ENCODE measurements at regions not wholly inside any gene's neighbourhood (a gene's known extent, or its start where the extent isn't known, plus 50 kb on each side); places are given as distances from the start of the nearest gene placed in this dataset.

- no peaks in the 10 kb centered on the region for H3K36me3 ChIP-seq (ENCODE audit: control insufficient read depth in 2 of 2, insufficient read depth in 2 of 2, low read length in 1 of 2)
- H3K4me3 ChIP-seq, result no peak overlapping the region
- RAD21 ChIA-PET (ENCODE audit: unreplicated experiment), result no interaction called here
- no peak for ATAC-seq
- H3K27ac ChIP-seq (ENCODE audit: control insufficient read depth, insufficient read depth), result no peak overlapping the region
- no peaks in the 10 kb centered on the region for H3K4me1 ChIP-seq (ENCODE audit: control insufficient read depth, insufficient read depth, low read length)
- no peak for DNase-seq (ENCODE audit: low read depth, low spot score)
- in situ Hi-C loops (cut with MboI), result no loop called here
- no peaks in the 10 kb centered on the region for H4K20me1 ChIP-seq (ENCODE audit: control insufficient read depth, insufficient read depth)
- BruUV-seq (replicated peaks), result no TSS peak
- no peak overlapping the region for H2AFZ ChIP-seq (ENCODE audit: control insufficient read depth, low read depth, low read length)
- CTCF ChIA-PET, result no interaction called here
- H3K9ac ChIP-seq (ENCODE audit: control insufficient read depth, insufficient read depth, low read length), result no peak overlapping the region
- POLR2A ChIA-PET, result no interaction called here
- no peak for TF ChIP-seq HCFC1 (IDR thresholded peaks at IDR 0.05; ENCODE audit: low read length)
- H3K27me3 ChIP-seq (replicated peaks in 1 of 2; ENCODE audit: control insufficient read depth in 2 of 2, insufficient read depth in 2 of 2, low read length in 1 of 2), result no peaks in the 10 kb centered on the region
- no peaks in the 10 kb centered on the region for H3K9me3 ChIP-seq (replicated peaks; ENCODE audit: control insufficient read depth, insufficient read depth, low read length)
- SMC1A ChIA-PET (ENCODE audit: uncharacterized antibody, unreplicated experiment), result interaction anchor here (1.2 to 2.3 kb wide), 2 partner anchors 70 to 170 kb away, joined by 3 to 5 read pairs; no protein-coding TSS in a partner anchor
- FAIRE-seq, result no peak
- intact Hi-C loops (cut with micrococcal nuclease; ENCODE audit: unreplicated experiment), result no loop called here
- no peak overlapping the region for H3K4me2 ChIP-seq (ENCODE audit: control insufficient read depth, insufficient read depth)
- no peaks in the 10 kb centered on the region for H3K79me2 ChIP-seq (ENCODE audit: control insufficient read depth, insufficient read depth, low read length)
Observed at GRCh38 chr4:63393544-63393943, 1015.7 kb downstream of the TECRL start.

GRCh38 chr4:63379750-63380522 lies 1029.3 kb downstream of the TECRL start:
- Histone ChIP-seq H3K4me1 (ENCODE audit: control insufficient read depth, insufficient read depth, low read length) (no peaks in the 10 kb centered on the region), H3K27me3 (replicated peaks in 1 of 2; ENCODE audit: control insufficient read depth in 2 of 2, insufficient read depth in 2 of 2, low read length in 1 of 2) (no peaks in the 10 kb centered on the region), H3K27ac (ENCODE audit: control insufficient read depth, insufficient read depth) (no peak overlapping the region), H3K9ac (ENCODE audit: control insufficient read depth, insufficient read depth, low read length) (no peak overlapping the region), H3K36me3 (ENCODE audit: control insufficient read depth in 2 of 2, insufficient read depth in 2 of 2, low read length in 1 of 2) (no peaks in the 10 kb centered on the region), H3K4me2 (ENCODE audit: control insufficient read depth, insufficient read depth) (no peak overlapping the region), H3K4me3 (no peak overlapping the region), H4K20me1 (ENCODE audit: control insufficient read depth, insufficient read depth) (no peaks in the 10 kb centered on the region), H2AFZ (ENCODE audit: control insufficient read depth, low read depth, low read length) (no peak overlapping the region), H3K79me2 (ENCODE audit: control insufficient read depth, insufficient read depth, low read length) (no peaks in the 10 kb centered on the region), H3K9me3 (replicated peaks; ENCODE audit: control insufficient read depth, insufficient read depth, low read length) (no peaks in the 10 kb centered on the region)
- DNase-seq (ENCODE audit: low read depth, low spot score) (no peak), FAIRE-seq (no peak), ATAC-seq (no peak)
- in situ Hi-C loops (cut with MboI), result no loop called here
- intact Hi-C loops (cut with micrococcal nuclease; ENCODE audit: unreplicated experiment), result no loop called here
- 20% methylated on average over 8 of the region's 8 CpGs for whole genome bisulfite sequencing (ENCODE audit: insufficient coverage, insufficient replicate concordance, low lambda C conversion rate, missing lambda C conversion rate)
- CTCF ChIA-PET, result no interaction called here
- RAD21 ChIA-PET (ENCODE audit: unreplicated experiment), result no interaction called here
- POLR2A ChIA-PET, result no interaction called here
- SMC1A ChIA-PET (ENCODE audit: uncharacterized antibody, unreplicated experiment), result no interaction called here
- no TSS peak for BruUV-seq (replicated peaks)
- TF ChIP-seq ZBTB11 (CRISPR knock-in tag; IDR thresholded peaks at IDR 0.05) (no peak), NR2C2 (IDR thresholded peaks at IDR 0.05; ENCODE audit: borderline replicate concordance, control insufficient read depth, insufficient read length, low read depth) (no peak), CUX1 (IDR thresholded peaks at IDR 0.05; ENCODE audit: insufficient replicate concordance, low read depth, low read length) (no peak), MTA3 (IDR thresholded peaks at IDR 0.05; ENCODE audit: borderline replicate concordance, low read length) (no peak)

All from GM12878 (cell line).